HG02852 (cell line): ENCODE measurements at regions not wholly inside any gene's neighbourhood (a gene's known extent, or its start where the extent isn't known, plus 50 kb on each side); places are given as distances from the start of the nearest gene placed in this dataset.

ENCODE experiments used
- ATAC-seq: cut with Tn5 transposase; IDR thresholded peaks from one replicate; pipeline ENCODE4 v1.9.1; 2021; ENCODE audit warnings: mild to moderate bottlenecking, moderate library complexity; ENCODE audit not compliant: unreplicated experiment

GRCh38 chr4:58711039-58711438 lies 1600.9 kb upstream of the IGFBP7 start:
- ATAC-seq = no peak

GRCh38 chr4:58688568-58688967 lies 1578.4 kb upstream of the IGFBP7 start:
- ATAC-seq = no peak

DNA sequence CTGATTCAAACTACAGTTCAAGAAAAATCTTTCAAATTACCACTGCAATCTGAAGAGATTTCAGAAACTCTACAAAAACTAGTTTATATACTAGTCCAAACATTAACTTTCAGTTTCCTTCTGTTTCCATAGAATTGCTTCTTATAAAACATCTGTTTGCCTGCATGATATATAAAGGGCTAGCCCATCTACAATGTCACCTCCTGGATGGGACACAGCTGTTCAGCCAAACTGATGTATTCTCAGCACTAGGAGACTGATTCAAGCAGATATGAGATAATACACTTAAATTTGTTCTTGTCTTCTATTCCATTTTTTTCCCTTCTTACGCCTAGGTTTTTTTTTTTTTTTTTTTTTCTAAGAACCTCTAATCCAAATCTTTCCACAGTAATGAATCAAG lies 1569.7 kb upstream of the IGFBP7 start:
- no peak for ATAC-seq

DNA sequence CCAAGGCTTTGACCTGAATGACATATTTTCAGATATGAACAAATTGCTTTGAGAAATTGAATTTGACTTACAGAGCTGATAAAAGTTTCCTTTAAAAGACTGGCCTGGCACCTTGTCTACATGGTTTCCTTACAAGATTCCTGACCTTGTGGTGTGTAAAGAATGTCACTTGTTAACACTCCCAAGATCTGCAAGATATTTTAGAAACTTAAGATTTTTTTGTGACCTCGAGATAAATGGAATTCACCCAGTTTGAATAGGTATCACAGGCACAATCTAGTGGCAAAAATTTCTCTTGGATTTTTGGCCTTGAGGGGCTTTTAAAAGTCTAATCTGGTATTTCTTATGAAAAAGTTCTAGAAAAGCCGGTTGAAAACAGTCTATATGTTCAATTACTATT lies 1568.9 kb upstream of the IGFBP7 start:
- no peak for ATAC-seq

DNA sequence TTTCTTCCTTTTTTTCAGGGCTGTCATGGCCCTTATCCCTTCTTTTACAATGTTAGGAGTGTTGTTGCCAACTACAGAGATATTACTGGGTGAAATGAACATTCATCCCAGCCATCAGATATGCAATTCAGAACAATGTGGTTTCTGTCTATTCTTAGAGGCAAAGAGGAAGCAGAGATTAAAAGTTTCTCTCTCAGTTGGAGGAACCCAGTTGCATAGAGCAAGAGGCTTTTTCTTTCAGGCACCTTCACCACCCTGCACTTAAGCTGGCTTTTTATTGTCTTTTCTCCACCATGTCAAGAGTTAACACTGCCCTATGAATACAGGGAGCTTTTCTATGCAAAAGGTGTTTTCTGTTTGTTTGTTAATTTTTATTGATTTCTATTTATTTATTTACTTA lies 1559.6 kb upstream of the IGFBP7 start:
- no peak for ATAC-seq

DNA sequence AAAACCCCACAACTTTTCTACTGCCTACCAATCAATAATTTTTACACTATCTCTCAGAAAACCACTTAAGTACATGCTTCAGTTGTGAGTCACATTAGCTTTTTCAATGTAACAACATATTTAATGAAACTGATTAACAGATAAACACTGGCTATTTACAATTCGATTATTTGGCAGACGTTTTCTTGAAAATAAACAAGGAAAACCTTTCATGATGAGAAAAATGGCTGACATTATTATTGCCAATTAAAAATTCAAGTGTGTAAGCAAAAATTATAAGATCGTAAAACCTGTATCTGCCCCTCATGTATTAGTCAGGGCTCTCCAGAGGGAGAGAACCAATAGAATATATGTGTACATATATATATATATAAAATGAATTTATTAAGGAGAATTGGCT lies 1555.5 kb upstream of the IGFBP7 start:
- no peak for ATAC-seq

- no peak for ATAC-seq
Measured at GRCh38 chr4:58658701-58659100, 1548.5 kb upstream of the IGFBP7 start.

GRCh38 chr4:58653251-58653650 lies 1543.1 kb upstream of the IGFBP7 start:
- ATAC-seq = no peak

DNA sequence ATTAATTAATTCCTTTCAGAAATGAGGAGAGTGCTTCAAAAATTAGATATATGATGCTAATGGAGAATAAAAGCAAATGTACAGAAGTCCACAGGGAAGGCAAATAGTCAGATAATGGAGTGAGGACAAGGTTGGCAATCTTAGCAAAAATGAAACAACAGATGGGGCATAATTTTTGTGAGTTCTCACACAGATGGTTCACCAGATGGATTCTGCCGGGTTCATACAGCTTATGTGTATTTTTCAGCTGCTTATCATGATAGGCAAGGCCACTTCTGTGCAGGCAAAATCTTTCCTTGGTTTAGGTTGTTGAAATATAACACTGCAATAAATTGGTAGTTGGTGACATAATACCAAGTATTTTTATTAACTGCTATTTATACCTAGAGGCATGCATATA lies 1539.0 kb upstream of the IGFBP7 start:
- no peak for ATAC-seq

- no peak for ATAC-seq
Measured at GRCh38 chr4:58646126-58646525, 1535.9 kb upstream of the IGFBP7 start.

- no peak for ATAC-seq
Measured at GRCh38 chr4:58644549-58644948, 1534.4 kb upstream of the IGFBP7 start.

DNA sequence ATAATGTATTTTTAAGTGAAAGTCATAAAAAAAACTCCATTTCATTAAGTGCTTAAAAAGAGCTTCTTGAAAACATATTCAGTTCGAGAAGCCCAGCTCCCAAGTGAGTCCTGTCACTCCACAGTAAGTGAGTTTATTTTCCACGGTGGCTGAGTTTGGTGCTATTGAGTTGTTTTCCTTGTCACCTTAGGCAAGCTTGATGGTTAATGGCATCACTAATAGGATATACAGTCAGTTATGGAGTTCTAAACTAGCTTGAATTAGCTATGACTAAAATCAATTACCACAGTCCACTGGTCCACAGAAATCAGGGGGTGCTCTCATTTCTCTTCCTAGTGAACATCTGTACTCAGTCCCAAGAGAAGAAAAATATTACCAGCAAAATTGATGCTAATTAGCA lies 1526.2 kb upstream of the IGFBP7 start:
- ATAC-seq = no peak

DNA sequence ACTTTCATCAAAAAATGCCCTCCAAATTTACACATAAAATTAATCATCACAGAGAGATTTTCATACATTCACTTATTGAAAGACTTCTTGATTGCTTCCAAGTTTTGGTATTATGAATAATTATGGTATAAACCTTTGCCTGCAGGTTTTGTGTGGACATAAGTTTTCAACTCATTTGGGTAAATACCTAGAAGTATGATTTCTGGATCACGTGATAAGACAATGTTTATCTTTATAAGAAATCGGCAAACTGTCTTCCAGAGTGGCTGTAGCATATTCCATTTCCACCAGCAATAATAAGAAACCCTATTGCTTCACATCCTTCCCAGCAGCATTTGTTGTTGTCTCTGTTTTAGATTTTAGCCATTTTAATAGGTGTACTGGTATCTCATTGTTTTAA lies 1507.0 kb upstream of the IGFBP7 start:
- ATAC-seq = no peak

DNA sequence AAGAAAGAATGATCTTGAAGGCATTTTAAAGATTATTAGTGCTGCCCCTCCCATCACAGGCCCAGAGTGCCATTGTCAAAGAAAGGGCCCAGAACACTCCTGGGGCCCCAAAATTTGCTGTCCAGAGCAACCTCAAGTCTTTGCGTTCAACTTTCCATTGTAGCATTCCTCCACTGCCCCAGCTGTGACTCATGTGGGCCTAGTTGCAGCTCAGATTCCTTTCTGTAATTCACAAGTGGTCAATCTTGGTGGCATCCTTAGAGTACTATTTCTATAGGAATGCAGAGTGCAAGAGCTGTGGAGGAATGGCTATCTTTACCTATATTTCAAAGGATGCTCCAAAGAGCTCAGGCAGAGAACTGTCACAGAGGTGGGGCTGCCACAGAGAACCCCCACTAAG lies 1500.8 kb upstream of the IGFBP7 start:
- ATAC-seq = no peak

DNA sequence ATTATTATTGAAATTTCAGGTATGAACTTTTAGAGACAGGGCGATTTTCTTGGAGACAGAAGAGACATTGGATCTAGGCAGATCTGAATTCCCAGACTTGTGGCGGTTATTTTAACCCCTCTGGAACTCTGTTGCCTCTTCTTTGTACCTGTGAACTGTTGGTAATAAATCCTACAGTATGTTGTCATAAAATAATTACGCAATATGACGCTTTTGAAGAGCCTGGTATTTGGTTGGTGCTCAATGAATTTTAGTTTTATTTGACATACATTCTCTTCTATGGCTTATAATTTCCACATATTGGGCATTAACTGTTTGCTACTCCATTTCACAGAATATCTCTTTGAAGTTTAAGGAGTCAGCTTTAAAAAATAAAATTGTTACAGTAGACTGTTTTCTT lies 1496.1 kb upstream of the IGFBP7 start:
- ATAC-seq = no peak

GRCh38 chr4:58603951-58604350 lies 1493.8 kb upstream of the IGFBP7 start:
- no peak for ATAC-seq

DNA sequence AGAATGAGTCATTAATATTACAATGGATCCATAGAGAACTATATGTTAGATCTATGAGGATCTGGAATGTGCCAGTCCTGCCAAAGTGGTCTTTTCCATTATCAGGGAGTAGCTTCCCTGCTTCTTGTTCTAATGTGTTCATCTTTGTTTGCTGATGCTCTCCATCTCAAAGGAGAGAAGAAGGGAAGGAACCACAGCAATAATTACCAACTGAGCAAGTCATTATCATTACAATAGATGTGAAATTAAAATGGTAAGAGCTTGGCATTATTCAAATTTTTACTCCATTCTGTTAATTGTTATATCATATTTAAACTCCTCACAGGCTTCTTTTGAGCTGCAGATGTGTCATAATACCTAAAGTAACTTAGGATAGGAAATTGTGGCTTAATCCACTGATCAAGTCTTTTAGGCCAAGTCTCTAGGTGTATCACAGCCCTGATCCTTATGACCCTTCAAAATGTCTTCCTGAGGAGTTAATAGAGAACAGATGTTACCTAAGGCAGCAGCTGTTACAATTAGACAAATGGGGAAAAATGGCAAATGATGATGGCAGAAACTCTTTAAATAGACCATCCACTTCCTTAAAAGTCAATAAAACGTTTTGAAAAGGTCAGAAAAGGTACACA lies 1492.7 kb upstream of the IGFBP7 start:
- no peak for ATAC-seq

- ATAC-seq = no peak
Measured at GRCh38 chr4:58602022-58602421, 1491.8 kb upstream of the IGFBP7 start.

DNA sequence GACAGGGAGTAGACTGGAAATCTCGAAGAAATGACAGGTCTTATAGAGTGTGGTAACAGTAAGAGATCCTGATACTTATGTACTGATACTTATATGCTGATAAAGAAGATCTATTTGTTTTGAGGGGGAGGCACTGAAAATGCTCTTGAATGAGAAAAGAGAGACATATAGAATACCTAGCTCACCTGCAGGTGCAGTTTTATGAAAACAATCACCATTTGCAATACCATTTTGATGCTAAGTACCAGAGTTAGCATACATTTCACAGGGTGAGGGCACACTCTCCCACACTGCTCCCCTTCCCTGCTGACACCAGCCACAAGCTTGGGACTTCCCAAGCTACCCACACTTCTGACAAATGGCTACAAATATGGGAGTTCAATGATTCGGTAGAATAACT lies 1490.1 kb upstream of the IGFBP7 start:
- no peak for ATAC-seq

DNA sequence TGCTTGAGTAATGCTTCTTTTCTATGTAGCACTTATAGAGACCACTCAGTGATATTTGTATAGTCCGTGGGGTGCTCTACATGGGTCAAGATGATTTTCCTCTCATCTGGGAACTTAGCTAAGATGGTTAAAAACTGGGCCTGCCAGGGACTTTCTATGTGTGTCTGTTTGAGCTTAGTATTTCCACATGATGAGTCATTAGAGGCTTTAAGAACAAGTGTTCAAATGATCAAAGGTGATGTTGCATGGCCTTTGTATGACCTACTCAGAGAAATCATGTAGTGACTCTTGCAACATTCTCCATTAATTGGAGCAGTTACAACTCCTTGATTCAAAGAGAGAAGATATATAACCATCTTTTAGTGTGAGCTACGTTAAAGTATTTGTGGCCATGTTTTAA lies 1480.5 kb upstream of the IGFBP7 start:
- no peak for ATAC-seq

DNA sequence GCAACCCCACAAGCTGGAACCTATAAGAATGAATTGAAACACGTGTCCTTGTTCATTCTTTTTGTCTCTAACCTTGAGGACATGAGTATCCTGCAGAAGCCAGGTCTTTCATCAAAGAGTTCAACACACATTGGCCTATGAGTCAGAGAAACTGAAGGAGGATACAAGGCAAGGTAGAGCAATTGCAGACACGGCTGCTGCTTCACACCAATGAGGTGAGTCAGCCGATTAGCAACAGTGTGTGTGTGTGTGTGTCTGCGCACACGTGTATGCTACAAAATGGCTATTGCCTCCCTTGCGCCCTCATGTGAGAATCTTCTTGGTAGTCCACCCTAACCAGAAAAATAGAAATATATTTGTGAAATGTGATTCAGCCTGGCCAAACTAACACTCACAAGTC lies 1477.7 kb upstream of the IGFBP7 start:
- no peak for ATAC-seq

DNA sequence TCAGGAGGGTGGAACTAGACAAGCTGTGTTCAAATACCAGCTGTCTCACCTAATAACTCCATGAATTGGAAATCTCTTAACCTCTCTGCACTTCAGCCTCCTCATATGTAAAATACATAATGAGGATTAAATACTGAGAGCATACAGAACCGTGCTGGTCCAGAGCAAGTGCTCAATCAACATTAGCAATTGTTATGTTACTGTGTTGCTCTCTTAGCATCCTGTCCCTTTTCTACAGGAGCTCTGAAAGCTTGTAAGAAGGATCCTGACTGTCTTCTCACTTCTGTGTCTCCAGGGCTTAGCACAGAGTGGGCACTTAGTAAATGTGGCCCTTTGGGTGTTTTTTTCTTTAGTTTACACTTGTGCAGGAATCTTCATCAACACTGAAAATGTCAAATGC lies 1456.1 kb upstream of the IGFBP7 start:
- ATAC-seq = no peak

- no peak for ATAC-seq
Measured at GRCh38 chr4:58564695-58565475, 1454.7 kb upstream of the IGFBP7 start.
